Esophagus squamous epithelium (tissue), 5 donors: ENCODE measurements at regions not wholly inside any gene's neighbourhood (a gene's known extent, or its start where the extent isn't known, plus 50 kb on each side); places are given as distances from the start of the nearest gene placed in this dataset.

Experiments used
- DNase-seq: peaks from one replicate; lab custom pipeline; 2025; lab: John Stamatoyannopoulos, UW
- H3K27ac ChIP-seq, 4 donors: fragments of 200-600 bp; sonication (generic); one replicate each; pipeline ENCODE4 v1.5.1; 2016 to 2019; ENCODE audit warnings: mild to moderate bottlenecking in 1 of 4
- H3K27me3 ChIP-seq, 4 donors: fragments of 200-600 bp; sonication (generic); 1 replicate in 3 of 4; 2 replicates in 1 of 4; pipeline versions ENCODE4 v1.5.1 to v1.6.0; 2017 to 2021; ENCODE audit warnings: antibody characterized with exemption in 1 of 4
- H3K36me3 ChIP-seq, 3 donors: fragments of 200-600 bp; sonication (generic); one replicate each; pipeline ENCODE4 v1.5.1; 2016 to 2019
- H3K4me1 ChIP-seq, 3 donors: fragments of 200-600 bp; sonication (generic); one replicate each; pipeline ENCODE4 v1.5.1; 2017 to 2019
- H3K4me3 ChIP-seq, 4 donors: fragments of 200-600 bp; sonication (generic); 1 replicate in 3 of 4; 2 replicates in 1 of 4; pipeline ENCODE4 v1.5.1; 2016 to 2019; ENCODE audit warnings: mild to moderate bottlenecking in 2 of 4, moderate library complexity in 1 of 4
- H3K9me3 ChIP-seq, 3 donors: fragments of 200-600 bp; sonication (generic); one replicate each; pipeline ENCODE4 v1.5.1; 2016 to 2019
- POLR2A ChIP-seq, 4 donors: fragments of 450-650 bp; IDR thresholded peaks; one replicate each; pipeline ENCODE4 v1.6.1; 2017; ENCODE audit warnings: antibody characterized with exemption in 4 of 4, mild to moderate bottlenecking in 4 of 4, moderate library complexity in 3 of 4
- WGBS, 2 donors: methylation state at CpG; one replicate each; pipeline ENCODE4 v1.1.5; 2018; 5-methylcytosine and 5-hydroxymethylcytosine counted together
- intact Hi-C: fragments of 100-400 bp; cut with DNase I; formaldehyde crosslinking; loops from one replicate; pipeline ENCODE4 v1.15.0; 2022
- TF ChIP-seq, protein P1 (sequence below), 6 experiments: fragments of 450-650 bp in 4 of 6; fragments of 200-600 bp in 2 of 6; sonication (generic) in 2 of 6; IDR thresholded peaks; one replicate each; pipeline ENCODE4 v1.5.1; 2016 to 2019; ENCODE audit warnings: antibody characterized with exemption in 6 of 6, mild to moderate bottlenecking in 4 of 6, moderate library complexity in 4 of 6
- donor health status: DM: yes; HTN: yes; CAD: no.

GRCh38 chr18:67840379-67840778 lies 323.9 kb upstream of the DSEL start:
- whole genome bisulfite sequencing, 2 donors: 51 to 53% methylated on average over 5 of the region's 5 CpGs
- TF ChIP-seq, protein P1, sequence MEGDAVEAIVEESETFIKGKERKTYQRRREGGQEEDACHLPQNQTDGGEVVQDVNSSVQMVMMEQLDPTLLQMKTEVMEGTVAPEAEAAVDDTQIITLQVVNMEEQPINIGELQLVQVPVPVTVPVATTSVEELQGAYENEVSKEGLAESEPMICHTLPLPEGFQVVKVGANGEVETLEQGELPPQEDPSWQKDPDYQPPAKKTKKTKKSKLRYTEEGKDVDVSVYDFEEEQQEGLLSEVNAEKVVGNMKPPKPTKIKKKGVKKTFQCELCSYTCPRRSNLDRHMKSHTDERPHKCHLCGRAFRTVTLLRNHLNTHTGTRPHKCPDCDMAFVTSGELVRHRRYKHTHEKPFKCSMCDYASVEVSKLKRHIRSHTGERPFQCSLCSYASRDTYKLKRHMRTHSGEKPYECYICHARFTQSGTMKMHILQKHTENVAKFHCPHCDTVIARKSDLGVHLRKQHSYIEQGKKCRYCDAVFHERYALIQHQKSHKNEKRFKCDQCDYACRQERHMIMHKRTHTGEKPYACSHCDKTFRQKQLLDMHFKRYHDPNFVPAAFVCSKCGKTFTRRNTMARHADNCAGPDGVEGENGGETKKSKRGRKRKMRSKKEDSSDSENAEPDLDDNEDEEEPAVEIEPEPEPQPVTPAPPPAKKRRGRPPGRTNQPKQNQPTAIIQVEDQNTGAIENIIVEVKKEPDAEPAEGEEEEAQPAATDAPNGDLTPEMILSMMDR (IDR thresholded peaks at IDR 0.05): no peak
- no peak for TF ChIP-seq POLR2A (IDR thresholded peaks at IDR 0.05)
- Histone ChIP-seq H3K36me3 (no peaks in the 10 kb centered on the region), H3K27me3 (no peaks in the 10 kb centered on the region), H3K9me3 (no peaks in the 10 kb centered on the region), H3K27ac (no peak overlapping the region), H3K4me1 (no peaks in the 10 kb centered on the region), H3K4me3 (no peak overlapping the region)
- intact Hi-C loops: no loop called here
- no peak for DNase-seq

DNA sequence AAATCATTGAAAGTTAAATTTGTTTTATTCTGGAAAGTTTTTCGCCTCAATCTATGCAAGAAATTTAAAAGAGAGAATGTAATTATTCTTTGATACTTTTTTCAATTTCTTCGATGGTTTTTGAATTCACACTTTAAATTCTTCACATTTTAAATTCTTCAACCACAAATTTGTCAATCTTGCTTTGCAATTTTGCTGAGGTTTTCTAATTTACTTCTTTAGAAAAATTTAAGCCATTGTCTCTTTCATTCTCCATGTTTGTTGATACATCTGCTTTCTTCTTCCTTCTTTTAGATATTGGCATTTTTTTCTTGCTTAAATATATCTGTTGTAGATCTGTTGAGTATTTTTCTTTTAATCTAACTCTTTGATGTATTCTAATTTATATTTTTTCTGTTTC lies 301.9 kb upstream of the DSEL start:
- Histone ChIP-seq H3K27ac (no peak overlapping the region), H3K4me1 (no peaks in the 10 kb centered on the region), H3K36me3 (no peaks in the 10 kb centered on the region), H3K4me3 (no peak overlapping the region), H3K27me3 (no peaks in the 10 kb centered on the region), H3K9me3 (no peaks in the 10 kb centered on the region)
- no peak for DNase-seq
- 84 to 85% methylated on average over 2 of the region's 2 CpGs for WGBS, 2 donors
- intact Hi-C loops: no loop called here
- no peak for TF ChIP-seq POLR2A (IDR thresholded peaks at IDR 0.05)
- TF ChIP-seq, protein P1 (IDR thresholded peaks at IDR 0.05): no peak

DNA sequence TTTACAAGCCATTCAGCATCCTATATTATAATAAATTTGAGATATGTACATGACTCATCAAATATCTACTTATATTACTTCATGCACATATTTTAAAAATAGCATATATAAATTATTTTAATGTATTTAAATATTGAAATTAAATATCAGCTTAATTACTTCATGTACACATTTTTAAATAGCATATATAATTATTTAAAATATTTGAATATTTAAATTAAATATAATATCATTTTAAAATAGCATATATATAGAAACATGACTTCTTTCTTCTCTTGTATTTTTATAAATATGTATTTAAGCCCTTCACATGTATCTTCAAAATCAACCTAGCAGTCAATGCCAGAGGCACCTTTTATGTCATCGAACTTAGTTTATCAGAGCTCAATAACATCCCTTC lies 298.8 kb upstream of the DSEL start:
- no peaks in the 10 kb centered on the region for H3K4me1 ChIP-seq
- no peaks in the 10 kb centered on the region for H3K36me3 ChIP-seq
- WGBS, 2 donors: 79 to 84% methylated on average over 1 of the region's 1 CpG
- no peaks in the 10 kb centered on the region for H3K9me3 ChIP-seq
- intact Hi-C loops: no loop called here
- no peaks in the 10 kb centered on the region for H3K27me3 ChIP-seq
- H3K27ac ChIP-seq: no peak overlapping the region
- H3K4me3 ChIP-seq: no peak overlapping the region
- TF ChIP-seq POLR2A (IDR thresholded peaks at IDR 0.05): no peak
- TF ChIP-seq, protein P1 (IDR thresholded peaks at IDR 0.05): no peak
- DNase-seq: no peak

DNA sequence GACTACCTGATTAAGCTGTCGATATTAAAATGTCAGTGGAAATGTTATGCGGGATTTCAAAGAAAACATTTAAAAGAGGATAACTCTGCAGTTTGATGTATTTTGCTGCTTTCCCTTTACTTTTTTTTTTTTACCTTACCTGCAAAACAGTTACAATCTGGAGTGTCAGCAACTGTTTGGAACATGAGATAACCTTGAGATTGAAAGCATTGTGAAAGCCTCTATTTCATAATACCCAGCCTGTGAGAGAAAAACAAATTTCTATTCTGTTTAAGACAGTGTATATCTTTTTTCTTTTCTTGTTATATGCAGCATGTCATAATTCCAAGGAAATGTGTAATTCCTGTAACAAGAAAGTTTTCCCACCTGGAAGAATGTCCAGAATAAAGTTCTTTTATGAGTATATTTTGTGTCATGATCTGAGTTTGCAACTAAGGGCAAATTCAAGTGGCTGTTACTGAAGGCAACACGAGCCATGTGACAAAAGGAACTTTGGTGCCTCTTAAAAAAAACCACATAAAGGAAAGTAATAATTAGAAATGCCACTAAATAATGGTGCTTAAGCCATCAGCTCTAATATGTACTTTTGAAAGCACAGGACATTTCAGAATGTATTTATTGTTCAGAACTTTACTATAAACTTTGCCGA lies 297.0 kb upstream of the DSEL start:
- no peaks in the 10 kb centered on the region for H3K4me1 ChIP-seq
- no peak overlapping the region for H3K4me3 ChIP-seq
- no peaks in the 10 kb centered on the region for H3K27me3 ChIP-seq
- H3K9me3 ChIP-seq: no peaks in the 10 kb centered on the region
- WGBS, 2 donors: 73% methylated on average over 4 of the region's 4 CpGs
- no peaks in the 10 kb centered on the region for H3K36me3 ChIP-seq
- DNase-seq: no peak
- intact Hi-C loops: no loop called here
- TF ChIP-seq POLR2A (IDR thresholded peaks at IDR 0.05): no peak
- H3K27ac ChIP-seq: no peak overlapping the region

DNA sequence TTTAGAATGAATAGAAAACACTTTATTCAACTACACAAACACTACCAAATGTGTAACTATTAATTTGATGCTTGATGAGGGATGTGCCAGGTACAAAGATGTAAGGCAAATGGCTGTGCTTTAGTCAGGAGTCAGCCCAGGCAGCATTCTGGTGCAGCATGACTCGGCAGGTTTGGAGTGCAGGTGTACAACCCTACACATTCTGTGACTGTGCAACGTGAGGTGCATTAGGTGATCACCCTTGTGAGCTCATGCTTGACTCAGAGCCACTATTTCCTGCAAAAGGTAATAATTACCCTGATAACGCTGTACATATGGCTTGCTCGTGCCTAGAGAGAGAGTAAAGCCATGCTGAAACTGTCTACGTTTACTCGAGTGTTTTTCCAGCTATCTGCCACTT lies 288.7 kb upstream of the DSEL start:
- intact Hi-C loops: no loop called here
- no peaks in the 10 kb centered on the region for H3K9me3 ChIP-seq
- 74 to 79% methylated on average over 6 of the region's 6 CpGs for WGBS, 2 donors
- H3K4me3 ChIP-seq: no peak overlapping the region
- DNase-seq: no peak
- no peaks in the 10 kb centered on the region for H3K4me1 ChIP-seq
- H3K27me3 ChIP-seq: no peaks in the 10 kb centered on the region
- H3K27ac ChIP-seq: no peak overlapping the region
- TF ChIP-seq, protein P1 (IDR thresholded peaks at IDR 0.05): no peak
- no peak for TF ChIP-seq POLR2A (IDR thresholded peaks at IDR 0.05)
- no peaks in the 10 kb centered on the region for H3K36me3 ChIP-seq

GRCh38 chr18:67794521-67794920 lies 278.0 kb upstream of the DSEL start:
- no peaks in the 10 kb centered on the region for H3K36me3 ChIP-seq
- H3K9me3 ChIP-seq: no peaks in the 10 kb centered on the region
- no peaks in the 10 kb centered on the region for H3K4me1 ChIP-seq
- no peaks in the 10 kb centered on the region for H3K27me3 ChIP-seq
- TF ChIP-seq, protein P1 (IDR thresholded peaks at IDR 0.05): no peak
- no peak for TF ChIP-seq POLR2A (IDR thresholded peaks at IDR 0.05)
- intact Hi-C loops: no loop called here
- no peak for DNase-seq
- H3K4me3 ChIP-seq: no peak overlapping the region
- no peak overlapping the region for H3K27ac ChIP-seq
- 54 to 73% methylated on average over 2 of the region's 2 CpGs for WGBS, 2 donors
